Panc1 (cell line): ENCODE measurements at regions not wholly inside any gene's neighbourhood (a gene's known extent, or its start where the extent isn't known, plus 50 kb on each side); places are given as distances from the start of the nearest gene placed in this dataset.

Experiments used
- ATAC-seq: fragments of 200-7000 bp; cut with Tn5 transposase; 2 replicates; pipeline ENCODE4 v1.9.1; 2020; ENCODE audit warnings: mild to moderate bottlenecking, moderate library complexity
- BruUV-seq: library from RNA; stranded (reverse); fragments of 400-500 nt; replicated peaks from 2 replicates; lab custom pipeline; 2021; lab: Mats Ljungman, UMichigan
- CTCF ChIA-PET: fragments of 300-600 bp; sonication (Branson Sonifier 250); formaldehyde crosslinking; loops from one replicate; lab custom pipeline; 2022; ENCODE audit warnings: antibody characterized with exemption; lab: Charles Lee
- POLR2A ChIA-PET: fragments of 300-600 bp; sonication (Branson Sonifier 250); formaldehyde crosslinking; loops from one replicate; lab custom pipeline; 2022; ENCODE audit warnings: antibody characterized with exemption; lab: Charles Lee
- DNase-seq: peaks from one replicate; pipeline ENCODE4 v3.0.0-alpha.2; 2010; ENCODE audit warnings: low read depth, low spot score
- H3K27ac ChIP-seq: 2 replicates; pipeline ENCODE4 v1.5.1; 2011; ENCODE audit warnings: mild to moderate bottlenecking, low read length, inconsistent platforms
- H3K27me3 ChIP-seq: fragments of 200-500 bp; sonication (Bioruptor generic); 2 replicates; pipeline ENCODE4 v1.6.0; 2014; ENCODE audit warnings: low read length, inconsistent platforms; ENCODE audit not compliant: control insufficient read depth, insufficient read depth
- H3K36me3 ChIP-seq: fragments of 200-500 bp; sonication (Bioruptor generic); 2 replicates; pipeline ENCODE4 v1.5.1; 2014; ENCODE audit warnings: inconsistent platforms, mild to moderate bottlenecking, low read length, moderate library complexity; ENCODE audit not compliant: control insufficient read depth, insufficient read depth
- H3K4me1 ChIP-seq: 2 replicates; pipeline ENCODE4 v1.5.1; 2011; ENCODE audit warnings: inconsistent platforms, mild to moderate bottlenecking, low read length, moderate library complexity; ENCODE audit not compliant: control insufficient read depth, insufficient read depth
- H3K4me3 ChIP-seq, 2 experiments: 2 replicates each; pipeline ENCODE4 v1.5.1; 2011 to 2012; ENCODE audit warnings: low read depth in 2 of 2, low read length in 2 of 2, mild to moderate bottlenecking in 2 of 2, inconsistent platforms in 1 of 2, moderate library complexity in 1 of 2
- H3K9me3 ChIP-seq: fragments of 200-500 bp; sonication (Bioruptor generic); 2 replicates; pipeline ENCODE4 v1.5.1; 2014; ENCODE audit warnings: low read depth, mild to moderate bottlenecking, inconsistent platforms, low read length, moderate library complexity; ENCODE audit not compliant: control insufficient read depth, insufficient read depth
- CTCF ChIP-seq: fragments of 450-650 bp; IDR thresholded peaks from 2 replicates; pipeline ENCODE4 v1.5.1; 2017; ENCODE audit warnings: mild to moderate bottlenecking
- POLR2AphosphoS5 ChIP-seq: IDR thresholded peaks from 2 replicates; pipeline ENCODE4 v1.6.1; 2012; ENCODE audit warnings: mild to moderate bottlenecking, low read depth, low read length, moderate library complexity
- REST ChIP-seq, 2 experiments: IDR thresholded peaks; 2 replicates each; pipeline ENCODE4 v1.6.1; 2011 to 2012; ENCODE audit warnings: low read depth in 2 of 2, control low read depth in 1 of 2, low read length in 1 of 2, mild to moderate bottlenecking in 1 of 2, moderate library complexity in 1 of 2; ENCODE audit not compliant: insufficient read depth in 1 of 2
- SIN3A ChIP-seq: IDR thresholded peaks from 2 replicates; pipeline ENCODE4 v1.6.1; 2012; ENCODE audit warnings: low read depth, mild to moderate bottlenecking, low read length, moderate library complexity, borderline replicate concordance; ENCODE audit not compliant: insufficient read depth
- TCF7L2 ChIP-seq: IDR thresholded peaks from 2 replicates; pipeline ENCODE4 v1.6.1; 2011; ENCODE audit warnings: mild to moderate bottlenecking, low read depth, low read length, inconsistent platforms
- in situ Hi-C: cut with HindIII; loops from 2 replicates; pipeline ENCODE4 v1.10.0; 2016; ENCODE audit warnings: low sequenced_read_pairs, low pct_unique_long_range_greater_than_20kb
- intact Hi-C: fragments of 100-400 bp; cut with micrococcal nuclease; formaldehyde crosslinking; loops from one replicate; pipeline ENCODE4 v1.10.0; 2022; ENCODE audit not compliant: unreplicated experiment

DNA sequence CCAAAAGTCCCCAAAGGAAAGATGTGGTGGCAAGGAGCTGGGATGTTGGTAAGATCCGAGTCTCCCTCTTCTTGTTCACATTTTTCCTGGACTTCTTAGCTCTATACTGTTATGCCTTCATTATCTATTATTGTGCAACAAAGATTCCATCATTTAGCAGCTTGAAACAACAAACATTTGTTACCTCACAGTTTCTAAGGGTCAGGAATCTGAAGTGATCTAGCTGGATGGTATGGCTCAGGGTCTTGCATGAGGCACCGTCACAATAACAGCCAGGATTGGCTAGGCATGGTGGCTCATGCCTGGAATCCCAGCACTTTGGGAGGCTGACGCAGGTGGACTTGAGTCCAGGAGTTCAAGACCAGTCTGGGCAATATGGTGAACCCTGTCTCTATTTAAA lies 51.1 kb upstream of the KRAS start:
- BruUV-seq = no TSS peak
- CTCF ChIA-PET = no interaction called here
- TF ChIP-seq SIN3A = no peak
- no peak for TF ChIP-seq CTCF
- TF ChIP-seq REST (IDR thresholded peaks at IDR 0.05; ENCODE audit: insufficient read depth in 1 of 2, low read depth in 2 of 2, low read length in 1 of 2) = no peak
- TF ChIP-seq TCF7L2 = no peak
- no peak for TF ChIP-seq POLR2AphosphoS5

More for the DNA sequence above, 51.1 kb upstream of the KRAS start:
- POLR2A ChIA-PET = no interaction called here
- H3K4me3 ChIP-seq = no peak overlapping the region
- H3K36me3 ChIP-seq = no peaks in the 10 kb centered on the region
- ATAC-seq (no peak), DNase-seq (no peak)
- intact Hi-C loops (no loop called here), in situ Hi-C loops (no loop called here)
- peaks cover 16% of the 10 kb centered on the region; the same call in 1 of the 2 replicates for H3K27me3 ChIP-seq
- H3K27ac ChIP-seq = no peak overlapping the region
- no peaks in the 10 kb centered on the region for H3K9me3 ChIP-seq
- H3K4me1 ChIP-seq = no peaks in the 10 kb centered on the region
